ENCODE measurements at regions not wholly inside any gene's neighbourhood (a gene's known extent, or its start where the extent isn't known, plus 50 kb on each side); places are given as distances from the start of the nearest gene placed in this dataset.

- ChIA-PET CTCF (no interaction called here), POLR2A (no interaction called here)
- Histone ChIP-seq H3K36me3 (ENCODE audit: control insufficient read depth, insufficient read depth, low read length) (no peaks in the 10 kb centered on the region), H3K4me3 (ENCODE audit: low read depth in 2 of 2, low read length in 2 of 2) (no peak overlapping the region), H3K9me3 (ENCODE audit: control insufficient read depth, insufficient read depth, low read depth, low read length) (no peaks in the 10 kb centered on the region), H3K4me1 (ENCODE audit: control insufficient read depth, insufficient read depth, low read length) (no peaks in the 10 kb centered on the region), H3K27me3 (ENCODE audit: control insufficient read depth, insufficient read depth, low read length) (no peaks in the 10 kb centered on the region), H3K27ac (ENCODE audit: low read length) (peak overlapping the region; percentile 69)
- no peak for TF ChIP-seq SIN3A (IDR thresholded peaks at IDR 0.05; ENCODE audit: borderline replicate concordance, insufficient read depth, low read depth, low read length)
- TF ChIP-seq REST (IDR thresholded peaks at IDR 0.05; ENCODE audit: insufficient read depth in 1 of 2, low read depth in 2 of 2, low read length in 1 of 2) = no peak
- TF ChIP-seq CTCF (IDR thresholded peaks at IDR 0.05) = no peak
- no peak for TF ChIP-seq TCF7L2 (IDR thresholded peaks at IDR 0.05; ENCODE audit: low read depth, low read length)
- TF ChIP-seq POLR2AphosphoS5 (IDR thresholded peaks at IDR 0.05; ENCODE audit: low read depth, low read length) = no peak
- ATAC-seq (no peak), DNase-seq (ENCODE audit: low read depth, low spot score) (no peak)
- in situ Hi-C loops (cut with HindIII; ENCODE audit: low pct_unique_long_range_greater_than_20kb, low sequenced_read_pairs) (no loop called here), intact Hi-C loops (cut with micrococcal nuclease; ENCODE audit: unreplicated experiment) (no loop called here)
- BruUV-seq (replicated peaks) = no TSS peak
Measured at GRCh38 chr5:93034621-93035590, 546.1 kb downstream of the NR2F1-AS1 start.

GRCh38 chr5:93022796-93023447 is 558.1 kb downstream of the NR2F1-AS1 start:
- ATAC-seq = no peak
- peak overlapping the region; percentile 39; the same call in 1 of the 2 replicates for H3K27ac ChIP-seq (ENCODE audit: low read length)
- no peaks in the 10 kb centered on the region for H3K9me3 ChIP-seq (ENCODE audit: control insufficient read depth, insufficient read depth, low read depth, low read length)
- POLR2A ChIA-PET = no interaction called here
- intact Hi-C loops (cut with micrococcal nuclease; ENCODE audit: unreplicated experiment) = no loop called here
- TF ChIP-seq TCF7L2 (IDR thresholded peaks at IDR 0.05; ENCODE audit: low read depth, low read length) (no peak), SIN3A (IDR thresholded peaks at IDR 0.05; ENCODE audit: borderline replicate concordance, insufficient read depth, low read depth, low read length) (no peak), REST (IDR thresholded peaks at IDR 0.05; ENCODE audit: insufficient read depth in 1 of 2, low read depth in 2 of 2, low read length in 1 of 2) (no peak), POLR2AphosphoS5 (IDR thresholded peaks at IDR 0.05; ENCODE audit: low read depth, low read length) (no peak), CTCF (IDR thresholded peaks at IDR 0.05) (no peak)
- H3K27me3 ChIP-seq (ENCODE audit: control insufficient read depth, insufficient read depth, low read length) = no peaks in the 10 kb centered on the region
- H3K4me1 ChIP-seq (ENCODE audit: control insufficient read depth, insufficient read depth, low read length) = no peaks in the 10 kb centered on the region
- in situ Hi-C loops (cut with HindIII; ENCODE audit: low pct_unique_long_range_greater_than_20kb, low sequenced_read_pairs) = no loop called here
- H3K36me3 ChIP-seq (ENCODE audit: control insufficient read depth, insufficient read depth, low read length) = no peaks in the 10 kb centered on the region
- no TSS peak for BruUV-seq (replicated peaks)
- H3K4me3 ChIP-seq (ENCODE audit: low read depth in 2 of 2, low read length in 2 of 2) = no peak overlapping the region
- CTCF ChIA-PET = no interaction called here
- DNase-seq (ENCODE audit: low read depth, low spot score) = no peak
